COLO829 (cell line): ENCODE measurements at regions not wholly inside any gene's neighbourhood (a gene's known extent, or its start where the extent isn't known, plus 50 kb on each side); places are given as distances from the start of the nearest gene placed in this dataset.
A peak's percentile ranks its signal among the peaks of the same experiment; 100 is the strongest.
"Not testable (repeated sequence)": the region's sequence is repeated elsewhere in the genome, so short reads cannot be mapped to it uniquely, and the experiment has no call there.

ENCODE experiments used
- DNase-seq: peaks from one replicate; pipeline ENCODE4 v3.0.0; 2012; ENCODE audit warnings: low spot score

DNA sequence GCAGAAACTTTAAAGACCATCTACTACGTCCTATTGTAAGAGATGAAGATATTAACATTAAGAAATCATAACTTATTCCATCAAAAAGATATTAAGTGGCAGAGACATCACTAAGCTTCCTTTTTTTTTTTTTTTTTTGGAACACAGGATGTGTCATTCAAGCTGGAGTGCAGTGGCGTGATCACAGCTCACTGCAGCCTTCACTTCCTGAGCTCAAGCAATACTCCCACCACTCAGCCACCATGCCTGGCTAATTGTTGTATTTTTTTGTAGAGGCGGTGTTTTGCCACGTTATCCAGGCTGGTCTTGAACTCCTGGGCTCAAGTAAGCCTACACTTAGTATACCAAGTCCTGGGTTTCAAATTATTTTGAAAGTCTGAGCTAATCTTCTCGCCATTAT is 169.7 kb upstream of the KCTD7 start:
- DNase-seq = not testable (repeated sequence)

DNA sequence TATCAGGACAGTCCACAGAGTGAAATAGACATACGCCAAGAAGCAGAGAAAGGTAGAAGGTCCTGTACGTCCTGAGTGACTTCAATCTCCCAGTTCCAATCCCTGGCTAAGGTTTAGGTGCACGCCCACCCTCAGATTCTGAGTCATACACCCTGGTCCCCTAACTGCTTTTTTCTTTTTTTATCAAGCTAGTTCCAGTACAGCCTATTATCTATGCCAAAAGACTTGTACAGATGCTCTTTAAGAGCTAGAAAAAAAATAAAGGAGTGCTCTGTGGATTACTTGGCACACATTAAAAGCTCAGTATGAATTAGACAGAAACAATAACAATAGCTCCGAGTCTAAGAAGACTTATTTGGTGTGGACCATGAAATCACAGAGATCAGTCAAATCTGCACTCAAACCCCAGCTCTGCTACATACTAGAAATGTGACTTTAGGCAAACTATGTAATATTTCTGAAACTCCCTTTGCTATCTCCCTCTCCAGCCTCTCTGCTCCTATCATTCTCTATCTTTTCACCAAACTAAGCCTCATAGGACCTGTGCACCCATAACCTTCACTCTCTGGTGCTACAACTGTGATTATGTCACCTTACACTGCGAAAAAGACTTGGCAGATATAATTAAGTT is 168.8 kb upstream of the KCTD7 start:
- DNase-seq = not testable (repeated sequence)

DNA sequence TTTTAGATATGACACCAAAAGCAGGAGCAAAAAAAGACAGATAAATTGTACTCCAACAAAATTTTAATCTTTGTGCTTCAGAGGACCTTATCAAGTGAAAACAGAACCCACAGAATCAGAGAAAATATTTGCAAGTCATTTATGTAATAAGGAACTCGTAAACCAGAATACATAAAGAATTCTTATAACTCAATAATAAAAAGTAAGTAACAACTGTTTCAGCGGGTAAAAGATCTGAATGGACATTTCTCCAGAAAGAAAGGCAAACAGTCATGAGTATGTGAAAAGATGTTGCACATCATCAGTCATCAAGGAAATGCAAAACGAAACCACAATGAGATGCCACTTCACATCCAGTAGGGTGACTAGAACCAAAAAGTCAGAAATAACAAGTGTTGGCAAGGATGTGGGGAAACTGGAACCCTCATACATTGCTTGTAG is 167.7 kb upstream of the KCTD7 start:
- no peak for DNase-seq

DNA sequence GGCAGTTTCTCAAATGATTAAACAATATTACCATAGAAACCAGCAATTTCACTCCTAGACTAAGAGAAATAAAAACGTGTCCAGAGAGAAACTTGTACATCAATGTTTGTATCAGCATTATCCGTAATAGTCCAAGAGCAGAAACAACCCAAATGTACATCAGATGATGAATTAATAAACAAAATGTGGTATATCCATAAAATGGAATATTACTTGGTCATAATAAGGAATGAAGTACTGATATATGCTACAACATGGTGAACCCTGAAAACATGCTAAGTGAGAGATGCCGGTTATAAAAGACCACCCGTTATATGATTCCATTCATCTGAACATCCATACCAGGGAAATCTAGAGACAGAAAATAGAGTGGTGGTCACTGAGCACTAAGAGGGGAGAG is 167.3 kb upstream of the KCTD7 start:
- DNase-seq = not testable (repeated sequence)

DNA sequence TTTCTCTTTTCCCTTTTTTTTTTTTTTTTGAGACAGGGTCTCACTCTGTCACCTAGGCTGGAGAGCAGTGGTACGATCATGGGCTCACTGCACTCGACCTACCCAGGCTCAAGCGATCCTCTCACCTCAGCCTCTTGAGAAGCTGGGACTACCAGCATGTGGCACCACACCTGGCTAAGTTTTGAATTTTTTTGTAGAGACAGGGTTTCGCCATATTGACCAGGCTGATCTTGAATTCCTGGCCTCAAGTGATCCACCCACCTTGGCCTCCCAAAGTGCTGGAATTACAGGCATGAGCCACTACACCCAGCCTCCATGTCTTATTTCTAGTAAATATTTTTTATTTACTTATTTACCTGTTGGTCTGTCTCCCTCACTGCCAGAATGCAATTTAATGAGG is 165.8 kb upstream of the KCTD7 start:
- DNase-seq = not testable (repeated sequence)

DNA sequence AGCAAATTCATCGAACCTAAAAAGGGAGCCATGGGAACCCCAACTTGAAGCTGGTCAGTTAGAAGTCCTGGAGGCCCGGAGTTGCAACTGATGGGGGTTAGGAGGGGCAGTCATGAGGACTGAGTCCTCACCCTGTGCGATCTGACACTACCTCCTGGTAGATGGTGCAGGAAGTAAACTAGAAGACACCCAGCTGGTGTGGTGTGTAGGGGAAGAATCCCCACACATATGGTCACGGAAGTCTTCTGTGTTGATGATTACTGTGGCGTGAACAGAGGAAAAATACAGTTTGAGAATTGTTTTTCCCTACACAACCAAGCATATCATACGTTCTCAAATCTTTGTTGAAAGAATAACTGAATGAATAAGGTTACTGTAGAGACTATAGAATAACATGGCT is 164.6 kb upstream of the KCTD7 start:
- DNase-seq = no peak

DNA sequence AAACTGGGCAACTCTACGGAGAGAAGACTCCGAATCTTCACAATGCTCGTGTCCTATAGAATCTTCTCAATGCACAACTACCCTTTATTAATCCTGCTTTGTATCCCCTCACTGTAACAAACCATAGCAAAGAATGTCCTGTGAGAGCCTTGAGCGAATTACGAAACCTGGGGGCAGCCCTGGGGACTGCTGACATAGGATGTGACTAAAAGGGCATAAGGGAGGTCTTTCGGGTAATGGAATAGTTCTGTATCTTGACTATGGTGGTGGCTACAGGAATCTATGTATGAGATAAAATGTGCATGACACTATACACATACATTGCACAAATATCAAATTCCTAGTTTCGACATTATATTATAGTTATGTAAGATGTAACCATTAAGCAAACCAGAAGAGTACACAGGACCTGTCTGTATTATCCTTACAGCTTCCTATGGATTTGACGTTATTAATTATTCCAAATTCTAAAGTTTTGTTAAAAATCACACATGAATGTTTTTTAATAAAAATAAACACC is 162.5 kb upstream of the KCTD7 start:
- DNase-seq = no peak

DNA sequence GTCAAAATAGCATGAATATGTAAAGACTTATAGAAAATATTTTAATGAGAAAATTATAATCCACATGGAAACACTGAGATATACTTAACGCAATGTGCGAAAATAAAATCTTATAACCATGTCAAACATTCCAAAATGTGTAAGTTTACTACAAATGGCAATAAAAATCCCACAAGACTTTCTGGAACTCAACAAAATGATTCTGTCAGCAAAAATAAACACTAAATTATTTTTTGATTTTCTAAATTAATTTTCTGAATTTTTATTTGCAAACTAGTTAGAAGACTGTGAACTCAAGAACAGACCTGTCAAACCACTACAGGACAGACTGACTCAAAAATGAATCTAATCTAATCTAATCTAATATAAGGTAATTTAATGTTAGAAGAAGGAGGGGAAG is 160.8 kb upstream of the KCTD7 start:
- DNase-seq = no peak

DNA sequence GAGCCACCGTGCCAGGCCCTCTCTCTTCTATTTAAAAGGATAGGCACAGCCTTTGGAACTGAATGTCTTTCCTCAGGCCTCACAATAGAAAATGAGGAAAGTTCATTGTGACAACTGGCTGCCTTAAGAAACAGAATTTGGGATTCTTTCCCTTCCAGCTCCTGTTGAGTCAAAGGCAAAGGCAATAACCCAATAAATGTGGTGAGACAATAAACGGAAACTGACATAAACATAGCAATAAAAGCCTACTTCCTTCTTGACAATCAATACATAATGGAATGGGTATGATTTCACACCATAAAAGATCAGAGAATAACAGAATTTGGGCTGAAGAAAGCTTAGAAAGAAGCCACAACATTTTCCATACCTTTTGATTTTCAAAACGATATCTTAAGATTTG is 155.6 kb upstream of the KCTD7 start:
- not testable (repeated sequence) for DNase-seq

DNA sequence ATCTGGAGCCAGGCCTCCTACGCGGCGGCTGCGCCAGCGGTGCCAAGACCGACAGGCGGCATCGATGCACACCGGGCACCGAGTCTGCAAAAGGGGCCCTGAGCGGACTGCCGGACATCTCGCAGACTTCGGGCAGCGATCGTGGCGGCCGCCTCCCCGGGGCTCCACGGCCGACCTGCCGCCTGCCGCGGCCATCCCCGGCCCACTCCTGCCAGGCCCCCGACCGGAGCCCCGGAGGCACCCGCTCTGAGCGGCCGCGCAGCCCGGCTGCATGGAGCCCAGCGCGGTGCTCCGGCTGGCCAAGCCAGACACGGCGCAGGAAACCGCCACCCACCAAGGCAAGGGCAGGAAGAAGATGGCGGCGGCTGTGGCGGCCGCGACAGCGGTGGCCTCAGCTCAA is 154.2 kb upstream of the KCTD7 start:
- no peak for DNase-seq

DNA sequence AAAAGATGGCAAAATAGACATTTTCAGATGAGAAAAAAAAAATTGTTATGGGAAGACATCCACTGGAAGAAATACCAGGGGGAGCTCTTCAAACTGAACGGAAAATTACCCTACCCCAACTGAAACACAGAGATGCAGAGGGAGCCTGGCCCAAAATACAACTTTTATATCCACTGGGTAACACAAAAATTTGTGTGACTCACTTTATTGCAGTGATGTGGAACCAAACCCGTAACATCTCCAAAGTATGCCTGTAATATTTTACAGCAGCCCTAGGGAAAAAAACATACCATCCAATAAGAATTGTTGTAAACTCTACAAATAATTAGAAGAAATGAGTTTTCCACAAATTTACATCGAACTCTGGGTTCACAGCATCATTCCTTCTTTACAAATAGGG is 152.6 kb upstream of the KCTD7 start:
- not testable (repeated sequence) for DNase-seq

DNA sequence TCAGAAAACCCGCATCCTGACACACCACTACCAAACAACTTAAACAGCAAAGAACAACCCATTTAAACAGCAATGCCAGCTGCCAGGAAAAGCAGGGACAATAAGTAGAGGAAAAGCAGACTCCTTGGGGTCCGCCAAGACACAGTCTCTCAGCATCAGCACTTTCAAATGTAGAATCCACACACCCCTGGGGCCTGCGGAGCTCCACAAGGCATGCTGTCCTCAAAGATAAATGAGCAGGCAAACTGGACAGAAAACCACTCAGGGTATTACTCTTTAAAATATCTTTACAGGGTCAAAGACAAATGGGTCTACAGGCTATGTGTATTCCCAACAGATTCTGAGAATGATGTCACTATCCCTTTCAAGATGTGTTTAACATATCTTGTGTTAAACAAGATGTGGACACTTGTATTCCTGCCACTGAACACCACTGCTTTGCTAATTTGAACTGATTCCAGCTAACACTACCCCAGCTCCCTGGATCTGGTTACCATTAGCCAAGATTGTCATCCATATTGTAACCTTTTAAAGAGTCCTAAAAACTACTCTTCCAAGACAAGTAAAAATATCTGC is 150.8 kb upstream of the KCTD7 start:
- not testable (repeated sequence) for DNase-seq

DNA sequence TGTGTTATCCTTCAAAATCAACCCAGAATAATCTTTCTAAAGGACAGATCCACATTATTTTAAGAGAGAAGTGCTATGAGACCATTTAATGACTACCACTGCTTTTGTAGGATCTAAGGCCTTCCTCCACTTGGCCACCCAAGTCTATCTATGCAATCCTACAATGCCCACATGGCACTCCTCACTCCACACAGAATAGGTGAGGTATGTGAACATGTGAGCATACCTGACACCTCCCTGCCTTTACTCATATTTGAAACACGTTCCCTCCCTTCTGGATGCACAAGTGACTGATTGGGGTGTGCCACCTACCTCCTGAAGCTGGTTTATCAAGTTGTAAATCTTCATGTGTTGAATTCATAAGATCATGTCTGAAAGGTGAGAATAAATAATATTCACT is 147.5 kb upstream of the KCTD7 start:
- not testable (repeated sequence) for DNase-seq

DNA sequence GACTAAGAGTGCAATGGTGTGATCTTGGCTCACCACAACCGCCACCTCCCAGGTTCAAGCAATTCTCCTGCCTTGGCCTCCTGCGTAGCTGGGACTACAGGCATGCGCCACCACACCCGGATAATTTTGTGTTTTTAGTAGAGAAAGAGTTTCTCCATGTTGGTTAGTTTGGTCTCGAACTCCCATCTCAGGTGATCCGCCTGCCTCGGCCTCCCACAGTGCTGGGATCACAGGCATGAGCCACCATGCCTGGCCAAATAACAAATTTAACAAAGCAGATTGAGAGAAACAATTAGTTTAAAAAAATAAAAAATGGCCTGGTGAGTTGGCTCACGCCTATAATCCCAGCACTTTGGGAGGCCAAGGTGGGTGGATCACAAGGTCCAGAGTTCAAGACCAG is 139.6 kb upstream of the KCTD7 start:
- not testable (repeated sequence) for DNase-seq

DNA sequence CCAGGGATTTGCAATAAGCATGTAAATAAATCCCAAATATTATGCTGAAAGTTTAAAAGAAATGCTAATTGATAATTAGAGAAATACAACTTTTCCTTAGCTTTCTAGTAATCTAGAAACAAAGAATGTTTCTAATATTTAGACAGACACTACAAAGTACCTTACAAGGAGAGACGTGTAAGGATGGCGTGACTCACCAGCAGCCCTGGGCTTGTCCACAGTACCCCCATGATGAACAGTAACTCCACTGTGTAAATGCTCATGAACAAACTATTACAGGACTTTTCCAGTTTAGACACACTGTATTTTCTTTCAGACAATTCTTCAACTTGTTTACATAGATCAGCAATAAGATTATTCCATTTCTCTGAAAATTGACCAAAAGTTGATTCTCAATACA is 138.9 kb upstream of the KCTD7 start:
- DNase-seq = not testable (repeated sequence)

DNA sequence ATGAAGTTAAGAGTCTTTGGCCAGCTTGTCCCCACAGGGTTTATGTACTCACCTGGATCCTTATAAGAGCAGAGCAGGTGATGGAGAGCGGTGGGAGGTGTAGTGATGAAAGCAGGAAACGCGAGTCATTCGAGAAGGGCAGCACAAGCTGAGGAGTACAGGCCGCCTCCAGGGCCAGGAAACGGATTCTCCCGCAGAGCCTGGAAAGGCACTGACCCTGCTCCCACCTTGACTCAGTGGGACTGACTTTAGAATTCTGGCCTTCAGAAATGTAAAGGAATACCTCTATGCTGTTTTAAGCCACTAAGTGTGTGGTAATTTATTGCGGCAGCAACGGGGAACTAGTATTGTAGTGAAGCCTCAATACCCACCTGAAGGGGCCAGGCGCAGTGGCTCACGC is 137.7 kb upstream of the KCTD7 start:
- DNase-seq = not testable (repeated sequence)

DNA sequence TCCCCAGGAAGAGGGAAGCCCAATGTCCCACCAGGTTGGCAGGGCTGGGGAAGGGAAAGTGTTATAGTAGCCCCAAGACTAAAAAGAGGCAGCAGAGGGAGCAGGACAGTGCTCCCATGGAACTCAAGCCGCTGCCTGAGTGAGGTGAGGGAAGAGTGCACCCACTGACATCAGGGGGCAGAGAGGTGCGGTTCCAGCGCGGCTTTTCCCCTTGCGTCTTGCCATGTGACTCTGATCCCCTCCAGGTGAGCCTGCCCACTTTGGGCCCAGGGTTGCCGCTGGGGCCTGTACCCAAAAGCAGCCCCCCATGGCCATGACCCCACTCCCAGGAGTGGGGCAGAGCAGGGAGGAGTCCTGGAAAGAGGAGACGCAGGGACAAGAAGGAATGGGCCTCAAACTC is 136.3 kb upstream of the KCTD7 start:
- not testable (repeated sequence) for DNase-seq

DNA sequence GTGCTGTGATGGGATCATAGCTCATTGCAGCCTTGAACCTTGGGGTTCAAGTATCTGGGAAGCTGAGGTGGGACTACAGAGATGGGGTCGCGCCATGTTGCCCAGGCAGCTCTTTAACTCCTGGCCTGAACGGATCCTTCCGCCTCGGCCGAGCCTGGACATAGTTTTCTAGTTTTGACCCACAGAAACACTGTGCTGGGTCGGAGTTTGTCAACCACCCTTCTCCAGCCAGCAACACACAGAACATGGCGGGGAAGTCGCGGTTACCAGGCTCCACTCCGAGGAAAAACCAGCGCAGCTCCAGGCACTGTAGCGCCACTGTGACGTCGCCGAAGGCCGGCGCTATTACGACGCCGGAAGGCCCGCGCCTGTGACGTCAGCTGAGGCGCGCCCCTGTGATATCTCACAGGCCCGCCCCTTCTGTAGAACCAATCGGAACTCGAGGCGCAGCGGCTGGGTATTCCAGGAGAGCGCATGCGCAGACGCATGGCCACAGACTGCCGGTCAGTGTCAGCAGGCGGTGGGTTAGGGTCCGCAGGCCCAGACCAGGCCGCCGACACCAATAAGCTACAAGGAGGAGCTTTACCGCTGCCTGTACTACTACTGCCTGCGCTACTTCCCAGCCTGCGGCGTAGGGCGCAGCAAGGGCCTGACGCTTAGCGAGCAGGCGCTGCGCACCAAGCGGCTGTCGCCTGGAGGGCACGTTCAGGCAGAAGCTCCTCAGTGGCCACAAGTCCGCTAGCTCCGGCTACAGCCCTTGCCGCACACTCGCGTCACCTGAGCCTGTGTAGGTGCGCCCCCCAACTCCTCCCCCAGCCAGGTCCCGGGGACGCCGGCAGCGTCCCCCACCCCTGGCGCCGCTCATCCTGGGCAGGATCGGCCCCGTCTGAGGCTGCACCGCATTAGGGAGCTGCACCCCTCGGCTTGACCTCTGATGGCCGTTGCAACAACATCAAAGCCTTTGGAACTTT is 135.2 kb upstream of the KCTD7 start:
- DNase-seq = peak; percentile 97

DNA sequence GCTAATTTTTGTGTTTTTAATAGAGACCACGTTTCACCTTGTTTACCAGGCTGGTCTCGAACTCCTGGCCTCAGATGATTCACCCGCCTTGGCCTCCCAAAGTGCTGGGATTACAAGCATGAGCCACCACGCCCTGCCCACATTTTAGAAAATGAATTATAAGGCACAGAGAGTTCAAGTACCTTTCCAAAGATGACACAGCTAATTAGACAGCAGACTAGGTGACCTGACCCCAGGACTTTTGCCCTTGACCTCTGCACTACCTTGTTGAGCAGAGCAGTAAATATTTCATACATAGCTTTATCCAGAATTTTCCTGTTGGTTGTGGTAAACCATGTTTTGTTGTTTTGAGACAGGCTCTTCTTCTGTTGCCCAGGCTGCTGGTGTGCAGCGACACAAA is 131.3 kb upstream of the KCTD7 start:
- no peak for DNase-seq

DNA sequence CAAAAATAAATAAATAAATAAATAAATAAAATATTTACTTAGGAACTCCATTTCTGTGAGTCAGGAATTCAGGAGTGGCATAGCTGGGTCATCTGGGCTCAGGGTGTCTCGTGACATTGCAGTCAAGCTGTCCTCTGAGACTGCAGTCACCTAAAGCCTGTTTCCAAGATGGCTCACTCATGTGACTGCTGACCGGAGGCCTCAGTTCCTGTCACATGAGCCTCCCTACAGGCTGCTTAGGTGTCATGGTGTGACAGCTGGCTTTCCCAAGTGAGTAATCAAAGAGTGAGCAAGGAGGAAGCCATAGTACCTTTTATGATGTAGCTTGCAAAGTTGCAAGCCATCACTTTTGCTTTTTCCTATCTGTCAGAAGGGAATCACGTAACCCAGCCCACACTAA is 128.6 kb upstream of the KCTD7 start:
- DNase-seq = no peak

DNA sequence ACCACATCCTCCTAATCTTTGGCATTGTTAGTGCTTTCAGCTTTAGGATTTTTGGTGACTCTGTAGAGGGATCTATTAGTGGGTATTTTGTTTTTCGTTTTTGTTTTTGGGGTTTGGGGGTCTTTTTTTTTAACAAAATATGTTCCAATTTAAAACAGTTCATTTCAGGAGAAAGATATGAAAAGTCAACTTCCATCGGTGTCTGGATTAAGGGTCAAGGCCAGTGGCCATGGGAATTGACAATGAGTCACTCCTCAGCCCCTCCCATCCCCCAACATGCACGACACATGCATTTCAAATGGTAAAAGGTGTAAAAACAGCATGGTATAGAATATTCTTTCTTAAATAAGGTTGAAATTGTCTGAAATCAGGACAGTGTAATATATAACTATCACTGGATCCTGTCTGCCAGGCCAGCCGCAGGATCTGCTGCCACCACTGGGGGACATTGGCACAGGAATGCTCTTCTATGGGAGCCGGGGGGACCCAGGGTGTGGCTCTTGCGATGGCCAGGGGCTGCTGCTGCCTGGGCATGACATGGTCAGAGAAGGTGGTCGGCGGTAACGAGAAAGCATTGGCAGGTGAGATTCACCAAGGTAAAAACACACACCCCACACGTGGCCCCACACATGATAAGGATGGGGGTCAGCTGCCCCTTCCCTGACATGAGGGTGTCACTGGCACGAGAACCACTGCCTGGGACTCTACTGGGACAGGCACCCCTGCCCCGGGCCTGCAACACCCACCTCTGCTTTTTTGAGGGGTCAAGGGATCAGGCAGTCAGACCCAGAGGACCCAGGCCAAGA is 126.2 kb upstream of the KCTD7 start:
- no peak for DNase-seq

DNA sequence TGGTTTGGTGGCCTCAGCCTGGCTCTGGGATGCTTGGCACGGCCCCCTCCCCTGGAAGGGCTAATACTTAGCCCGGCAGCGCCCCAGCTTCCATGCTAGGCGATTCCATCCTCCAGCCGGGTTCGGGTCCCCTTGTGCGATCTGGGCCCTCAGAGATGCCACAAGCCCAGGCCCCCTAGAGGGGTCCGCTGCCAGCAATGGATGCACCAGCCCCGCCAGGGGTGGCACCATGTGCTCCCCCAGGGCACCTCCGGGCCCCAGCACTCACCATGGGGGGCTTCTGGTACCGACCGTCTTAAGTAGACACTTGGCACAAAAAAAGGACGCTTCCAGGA is 125.7 kb upstream of the KCTD7 start:
- DNase-seq = no peak
